GM19023 (cell line): ENCODE measurements at regions not wholly inside any gene's neighbourhood (a gene's known extent, or its start where the extent isn't known, plus 50 kb on each side); places are given as distances from the start of the nearest gene placed in this dataset.
"Not testable (repeated sequence)": the region's sequence is repeated elsewhere in the genome, so short reads cannot be mapped to it uniquely, and the experiment has no call there.

Experiments
- ATAC-seq: cut with Tn5 transposase; IDR thresholded peaks from one replicate; pipeline ENCODE4 v1.9.1; 2021; ENCODE audit warnings: mild to moderate bottlenecking, moderate library complexity; ENCODE audit not compliant: unreplicated experiment

- ATAC-seq, result not testable (repeated sequence)
These were observed 2805.9 kb downstream of the RPIA start for GRCh38 chr2:91497129-91498064.

GRCh38 chr2:91498065-91498449 is 2806.6 kb downstream of the RPIA start:
- ATAC-seq, result not testable (repeated sequence)

GRCh38 chr2:91498513-91499250 is 2807.2 kb downstream of the RPIA start:
- ATAC-seq, result not testable (repeated sequence)

- not testable (repeated sequence) for ATAC-seq
These were observed 2808.1 kb downstream of the RPIA start for GRCh38 chr2:91499431-91500050.

- ATAC-seq, result not testable (repeated sequence)
These were observed 2808.9 kb downstream of the RPIA start for GRCh38 chr2:91500246-91500977.

GRCh38 chr2:91500978-91501310 is 2809.5 kb downstream of the RPIA start:
- ATAC-seq, result not testable (repeated sequence)

GRCh38 chr2:91501481-91502080 is 2810.1 kb downstream of the RPIA start:
- not testable (repeated sequence) for ATAC-seq

- not testable (repeated sequence) for ATAC-seq
These were observed 2812.1 kb downstream of the RPIA start for GRCh38 chr2:91503572-91503958.

- ATAC-seq, result not testable (repeated sequence)
These were observed 2812.7 kb downstream of the RPIA start for GRCh38 chr2:91503959-91504741.

- not testable (repeated sequence) for ATAC-seq
These were observed 2817.3 kb downstream of the RPIA start for GRCh38 chr2:91508816-91509215.

- not testable (repeated sequence) for ATAC-seq
These were observed 2817.8 kb downstream of the RPIA start for GRCh38 chr2:91509276-91509675.

- not testable (repeated sequence) for ATAC-seq
These were observed 2819.7 kb downstream of the RPIA start for GRCh38 chr2:91511166-91511565.

GRCh38 chr2:91515966-91516365 is 2824.5 kb downstream of the RPIA start:
- ATAC-seq, result not testable (repeated sequence)

- not testable (repeated sequence) for ATAC-seq
These were observed 2825.2 kb downstream of the RPIA start for GRCh38 chr2:91516669-91517068.

- ATAC-seq, result not testable (repeated sequence)
These were observed 2826.4 kb downstream of the RPIA start for GRCh38 chr2:91517846-91518245.

GRCh38 chr2:91518361-91518981 is 2827.0 kb downstream of the RPIA start:
- not testable (repeated sequence) for ATAC-seq

- ATAC-seq, result not testable (repeated sequence)
These were observed 2827.9 kb downstream of the RPIA start for GRCh38 chr2:91519359-91519758.

GRCh38 chr2:91519914-91520313 is 2828.4 kb downstream of the RPIA start:
- not testable (repeated sequence) for ATAC-seq

GRCh38 chr2:91520523-91520922 is 2829.1 kb downstream of the RPIA start:
- not testable (repeated sequence) for ATAC-seq
